HG03571 (cell line): ENCODE measurements at regions not wholly inside any gene's neighbourhood (a gene's known extent, or its start where the extent isn't known, plus 50 kb on each side); places are given as distances from the start of the nearest gene placed in this dataset.

Experiments
- ATAC-seq: cut with Tn5 transposase; IDR thresholded peaks from one replicate; pipeline ENCODE4 v1.9.1; 2021; ENCODE audit not compliant: unreplicated experiment

DNA sequence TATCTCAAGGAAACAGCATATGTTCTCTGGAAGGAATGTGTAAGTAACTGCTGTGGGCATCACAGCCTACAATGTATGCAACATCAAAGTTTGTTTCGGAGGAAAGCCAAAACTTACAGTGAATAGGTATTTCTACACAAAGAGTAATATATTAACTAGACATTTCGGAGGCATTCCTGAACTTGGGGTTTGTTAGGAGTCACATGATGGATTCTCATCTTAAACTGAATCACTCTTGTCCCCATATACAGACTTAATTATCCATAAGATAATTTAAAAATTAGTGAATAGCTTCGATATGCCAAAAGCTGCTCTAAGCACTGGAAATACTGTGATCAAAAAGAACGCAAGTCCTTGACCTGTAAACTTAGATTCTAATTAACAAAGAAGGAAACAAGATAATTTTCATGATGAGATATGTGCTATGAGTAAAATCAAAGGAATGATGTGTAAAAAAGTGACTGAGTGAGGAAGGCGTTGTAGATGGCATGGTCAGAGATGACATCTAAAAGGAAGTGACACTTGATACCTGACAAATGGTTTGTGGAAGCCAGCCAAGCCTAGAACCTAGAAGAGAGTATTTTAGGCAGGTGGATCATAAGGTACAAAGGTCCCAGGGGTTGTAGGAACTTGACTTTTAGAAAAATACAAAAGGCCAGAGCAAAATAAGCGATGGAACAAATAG lies 273.1 kb downstream of the MRPL39 start:
- ATAC-seq, result no peak

DNA sequence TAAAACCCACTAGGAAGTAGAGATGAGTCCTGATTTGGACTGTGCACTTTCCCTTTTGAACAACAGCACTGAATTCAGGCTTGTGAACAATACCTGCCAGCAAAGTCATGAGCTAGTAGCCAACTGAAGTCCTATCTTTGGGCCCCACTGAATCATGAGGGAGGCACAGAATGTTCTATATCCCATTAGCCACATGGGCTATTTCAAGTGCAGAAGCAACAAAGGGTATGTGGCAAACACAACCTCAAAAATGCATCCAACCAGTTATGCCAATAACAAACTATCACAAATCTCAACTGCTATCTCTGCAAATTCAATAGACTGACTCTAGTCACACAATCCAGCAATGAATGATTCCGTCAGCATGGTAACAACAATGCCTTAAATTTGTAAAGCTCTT lies 276.0 kb downstream of the MRPL39 start:
- ATAC-seq, result no peak

DNA sequence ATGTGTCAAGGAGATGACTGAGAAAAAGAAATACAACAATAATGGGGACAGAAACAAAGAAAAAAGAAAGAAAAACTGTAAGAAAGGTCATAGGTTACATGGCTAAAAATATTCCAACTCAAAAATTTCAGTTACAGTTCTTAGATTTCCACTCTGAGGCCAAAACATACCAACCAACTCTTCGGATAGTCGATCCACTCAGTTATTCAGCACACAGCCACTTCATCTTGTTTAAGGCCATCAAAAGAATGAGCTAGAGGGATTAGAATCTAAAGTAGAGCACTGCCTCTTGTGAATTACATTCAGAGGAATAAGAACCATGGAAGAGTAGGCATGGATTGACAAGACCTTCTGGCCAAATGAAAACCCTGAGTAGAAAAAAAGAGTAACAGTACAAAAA lies 277.0 kb downstream of the MRPL39 start:
- ATAC-seq, result no peak

DNA sequence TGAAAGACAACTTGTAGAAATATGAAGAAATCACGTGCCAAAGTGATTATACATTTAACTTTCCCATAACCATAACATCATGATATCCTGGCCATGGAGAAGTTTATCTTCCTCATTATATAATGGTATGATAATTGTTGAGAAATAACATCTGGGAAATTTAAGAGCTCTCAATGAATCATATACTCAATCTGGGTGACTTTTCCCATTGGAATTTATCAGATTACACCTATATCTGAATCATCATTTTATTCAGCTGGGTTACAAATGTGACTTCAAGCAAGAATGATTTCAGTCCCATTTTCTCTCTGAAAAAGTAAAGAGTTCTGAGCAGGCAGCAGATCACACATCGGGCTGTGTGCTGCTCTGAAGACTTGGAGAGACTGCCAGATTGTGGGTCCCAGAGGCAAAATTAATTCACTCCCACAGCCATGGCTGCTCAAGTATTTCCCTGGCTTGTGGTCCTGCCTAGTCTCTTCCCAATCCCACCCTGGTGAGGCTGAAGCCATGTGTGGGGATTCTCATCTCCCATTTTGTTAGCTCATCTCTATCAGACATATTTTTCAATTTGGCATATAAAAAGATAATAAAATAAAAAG lies 278.0 kb downstream of the MRPL39 start:
- ATAC-seq, result no peak

DNA sequence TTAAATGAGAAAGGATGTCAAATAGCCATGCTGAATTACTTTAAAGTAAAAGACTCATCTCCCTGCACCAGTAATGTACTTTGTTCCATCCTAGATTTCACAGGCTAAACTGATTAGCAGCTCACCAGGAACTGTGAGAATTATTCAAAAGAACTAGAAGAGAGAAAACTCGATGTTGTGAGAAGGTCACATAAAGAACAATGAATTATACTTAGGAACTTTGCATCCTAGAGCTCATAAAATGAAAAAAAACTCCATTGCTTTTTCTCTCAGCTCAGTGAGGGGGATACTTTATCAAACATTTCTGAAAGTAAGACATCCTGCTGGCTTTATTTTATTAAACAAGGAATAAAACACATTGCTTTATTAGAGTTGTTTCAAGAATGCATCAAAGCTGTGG lies 278.5 kb downstream of the MRPL39 start:
- ATAC-seq, result no peak

DNA sequence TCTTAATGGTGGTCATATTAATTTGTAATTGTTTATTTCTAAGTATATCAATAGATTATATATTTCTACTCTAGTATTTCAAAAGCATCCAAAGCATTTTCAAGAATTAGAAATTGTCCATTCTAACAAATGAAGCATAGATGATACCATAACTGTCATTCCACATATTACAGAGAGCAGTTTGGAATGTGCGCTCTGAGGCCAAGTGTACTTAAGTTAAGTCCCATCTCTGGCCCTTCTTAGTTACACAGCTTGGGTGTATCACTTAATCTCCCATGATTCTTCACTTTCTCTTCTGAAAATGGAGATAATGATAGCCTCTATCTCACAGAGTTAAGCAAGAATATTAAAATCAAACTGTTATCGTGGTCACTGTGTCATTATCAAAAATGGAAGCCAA lies 281.1 kb downstream of the MRPL39 start:
- no peak for ATAC-seq

DNA sequence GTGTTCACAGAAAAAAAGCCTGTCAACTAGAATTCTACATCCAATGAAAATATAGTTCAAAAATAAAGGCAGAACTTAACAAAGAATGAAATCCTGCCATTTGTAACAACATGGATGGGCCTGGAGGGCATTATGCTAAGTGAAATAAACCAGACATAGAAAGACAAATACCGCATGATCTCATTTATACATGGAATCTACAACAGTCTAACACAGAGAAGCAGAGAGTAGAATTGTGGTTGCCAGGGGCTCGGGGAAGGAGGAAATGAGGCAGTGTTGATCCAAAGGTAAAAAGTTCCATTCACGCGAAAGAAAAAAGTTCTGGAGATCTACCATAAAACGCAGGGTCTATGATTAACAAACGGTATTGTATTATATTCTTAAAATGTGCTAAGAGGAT lies 282.6 kb downstream of the MRPL39 start:
- ATAC-seq, result no peak

DNA sequence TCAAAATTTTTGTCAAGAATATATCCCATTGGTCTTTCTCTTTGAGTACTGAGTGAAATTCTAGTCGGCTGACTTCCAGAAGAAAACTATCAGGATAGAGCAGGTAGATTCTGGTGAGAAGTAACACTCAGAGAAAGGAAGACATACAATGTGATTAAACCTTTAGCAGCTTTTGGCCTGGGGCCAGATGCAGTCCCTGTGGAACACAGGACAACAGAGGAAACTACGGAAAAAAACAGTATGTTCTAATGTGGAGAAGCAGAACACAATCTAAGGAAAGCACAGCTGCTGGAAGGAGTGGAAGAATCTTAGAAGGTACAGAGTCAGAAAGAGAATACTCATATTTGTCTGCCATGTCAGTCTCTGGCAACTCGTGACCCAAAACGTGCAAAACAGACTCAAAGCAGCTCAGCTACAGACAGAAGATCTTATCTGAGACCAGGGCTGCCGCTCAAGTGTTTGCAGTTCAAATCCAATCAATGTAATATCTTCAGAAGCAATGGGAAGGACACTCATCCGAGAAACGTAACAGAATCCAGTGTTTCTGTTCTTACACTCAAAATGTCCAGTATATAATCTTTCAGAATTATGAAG lies 283.8 kb downstream of the MRPL39 start:
- ATAC-seq, result no peak

DNA sequence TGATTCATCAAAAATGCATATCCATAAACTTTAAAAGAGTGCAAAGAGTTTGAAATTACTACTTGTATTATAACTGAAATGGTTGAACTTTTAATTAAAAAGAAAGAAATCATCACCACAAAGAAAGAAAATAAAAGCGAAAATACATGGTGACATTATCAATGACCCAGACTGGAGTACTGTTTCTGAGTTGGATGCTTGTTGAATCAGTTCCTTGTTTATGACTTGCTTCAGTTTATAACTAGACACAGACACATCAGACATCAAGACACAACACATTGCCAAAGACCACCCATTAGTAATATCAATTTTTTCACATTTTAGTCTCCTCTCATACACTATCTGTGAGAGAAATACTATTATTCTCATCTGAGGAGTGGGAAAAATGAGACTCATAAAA lies 293.0 kb downstream of the MRPL39 start:
- no peak for ATAC-seq

DNA sequence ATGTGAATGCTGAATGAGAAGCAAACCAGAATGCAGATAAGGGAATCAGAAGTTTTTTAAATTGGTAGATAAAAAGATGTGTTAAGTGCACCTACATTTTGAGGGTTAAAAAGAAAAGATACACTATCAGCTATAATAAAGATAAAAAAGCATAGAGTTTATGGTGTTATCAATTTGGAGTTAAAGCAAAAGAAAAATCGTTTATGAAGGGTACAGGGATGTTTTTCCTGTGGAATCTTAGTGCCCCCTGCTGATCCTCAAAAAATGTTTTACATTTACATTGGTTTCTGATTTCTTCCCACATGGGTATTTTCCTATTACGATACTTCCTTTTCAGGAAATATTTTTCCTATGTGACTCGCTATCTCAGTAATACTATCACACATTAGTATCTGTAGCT lies 293.5 kb downstream of the MRPL39 start:
- no peak for ATAC-seq

DNA sequence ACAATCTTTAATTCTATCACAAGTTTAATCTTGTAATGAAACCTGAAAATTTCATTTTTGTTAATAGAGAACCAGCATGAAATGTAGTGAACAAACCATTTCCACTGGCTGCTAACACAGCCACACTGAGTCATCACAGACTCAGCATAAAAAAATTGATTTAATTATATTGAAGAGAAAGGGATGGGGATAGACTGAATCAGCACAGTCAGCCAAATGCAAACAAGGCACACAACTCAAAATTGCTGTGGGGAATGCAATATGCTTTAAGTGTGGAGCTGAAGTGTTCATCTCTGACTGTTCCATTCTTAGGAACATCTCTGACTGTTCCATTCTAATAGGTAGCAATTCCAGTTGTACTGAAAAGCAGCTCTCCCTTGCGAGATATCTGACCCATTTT lies 299.8 kb downstream of the MRPL39 start:
- ATAC-seq, result no peak

DNA sequence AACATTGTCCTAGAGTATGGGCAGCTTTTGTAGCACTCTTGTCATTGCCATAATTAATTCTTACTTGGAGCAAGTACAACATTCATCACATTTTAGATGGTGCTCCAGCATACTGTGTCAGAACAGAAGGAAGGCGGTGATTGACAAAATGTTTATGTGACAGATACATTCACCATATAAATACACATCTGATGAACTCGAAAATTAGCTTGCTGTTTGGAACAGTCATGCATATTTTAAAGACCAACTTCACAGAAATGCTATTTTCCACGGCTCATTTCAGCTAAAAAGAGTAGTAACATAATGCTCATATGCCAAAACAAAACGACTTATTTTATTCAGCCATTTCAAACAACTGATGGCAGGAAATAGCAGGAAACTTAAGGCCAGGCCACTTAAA lies 302.7 kb downstream of the MRPL39 start:
- ATAC-seq, result no peak

DNA sequence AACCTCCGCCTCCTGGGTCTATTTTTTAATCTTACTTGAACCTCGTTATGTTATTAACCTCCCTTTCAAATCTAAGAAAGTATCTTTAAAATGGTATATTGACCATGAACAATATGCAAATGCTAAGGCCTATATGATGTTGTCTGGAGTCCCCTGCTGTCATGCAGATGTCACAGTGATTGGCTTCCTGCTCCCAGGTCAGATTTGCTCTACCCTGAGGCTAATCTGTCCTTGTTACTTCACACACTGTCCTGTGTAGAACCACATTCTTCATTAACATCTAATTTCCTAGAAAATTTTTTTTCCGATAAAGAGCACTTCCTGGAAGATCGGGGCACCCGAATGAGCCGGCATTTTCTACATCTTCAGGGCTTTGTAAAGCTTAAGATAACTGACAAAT lies 306.6 kb downstream of the MRPL39 start:
- no peak for ATAC-seq

DNA sequence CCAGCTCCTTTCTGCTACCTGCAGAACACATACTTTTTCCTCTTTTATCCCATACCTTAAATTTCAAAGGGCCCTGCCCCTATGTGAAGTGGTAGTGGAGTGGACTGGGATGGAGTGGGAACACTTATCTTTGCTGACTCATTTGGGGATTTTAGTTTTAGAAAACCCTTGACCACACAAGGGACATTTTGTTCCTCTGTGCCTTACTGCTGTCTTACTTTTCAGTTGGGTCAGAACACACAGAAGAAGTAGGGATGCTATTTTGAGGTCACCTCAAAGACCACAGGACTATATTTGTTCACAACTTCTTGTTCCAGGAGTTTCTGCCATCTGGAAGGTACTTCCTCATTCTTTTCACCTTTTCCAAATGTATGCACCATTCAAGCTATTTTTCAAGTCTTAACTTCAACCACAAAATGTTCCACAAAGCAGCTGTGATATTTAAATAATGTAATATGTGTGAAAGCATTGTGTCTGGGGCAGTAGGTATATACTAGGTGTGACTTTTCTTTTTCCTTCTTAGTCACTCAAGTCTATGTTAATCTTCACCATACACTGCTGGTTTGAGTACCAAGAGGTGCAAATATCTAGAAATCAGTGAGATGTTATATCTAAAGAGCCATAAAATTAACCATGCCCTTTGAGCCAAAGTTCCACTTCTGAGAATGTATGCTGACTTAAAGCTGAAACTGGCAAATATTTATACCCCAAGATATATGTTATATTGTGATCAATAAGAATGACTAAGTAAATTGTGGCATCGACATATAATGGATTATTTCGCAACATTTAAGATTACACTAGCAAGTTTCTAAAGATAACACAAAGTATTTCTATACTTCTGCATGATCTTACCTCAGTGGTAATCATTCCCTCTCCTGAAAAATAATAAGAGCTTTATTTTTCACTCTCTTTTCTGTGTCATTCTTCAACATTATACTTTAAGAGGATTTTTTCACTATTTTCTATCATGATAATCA lies 308.5 kb downstream of the MRPL39 start:
- ATAC-seq, result peak; percentile 92

DNA sequence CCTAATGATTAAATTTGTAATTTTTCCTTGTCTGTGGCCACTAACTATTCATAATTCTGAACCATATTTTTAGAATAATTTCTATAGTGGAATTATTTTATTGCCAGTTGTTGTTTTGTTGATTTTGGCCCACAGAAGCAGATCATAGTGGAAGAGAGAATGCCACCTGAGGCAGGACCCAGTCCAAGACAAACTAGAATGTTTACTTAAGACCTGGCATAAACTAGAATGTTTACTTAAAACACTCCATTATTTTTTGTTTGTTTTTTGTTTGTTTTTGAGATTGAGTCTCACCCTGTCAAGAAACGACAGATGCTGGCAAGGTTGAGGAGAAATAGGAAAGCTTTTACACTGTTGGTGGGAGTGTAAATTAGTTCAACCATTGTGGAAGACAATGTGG lies 310.2 kb downstream of the MRPL39 start:
- ATAC-seq, result no peak

DNA sequence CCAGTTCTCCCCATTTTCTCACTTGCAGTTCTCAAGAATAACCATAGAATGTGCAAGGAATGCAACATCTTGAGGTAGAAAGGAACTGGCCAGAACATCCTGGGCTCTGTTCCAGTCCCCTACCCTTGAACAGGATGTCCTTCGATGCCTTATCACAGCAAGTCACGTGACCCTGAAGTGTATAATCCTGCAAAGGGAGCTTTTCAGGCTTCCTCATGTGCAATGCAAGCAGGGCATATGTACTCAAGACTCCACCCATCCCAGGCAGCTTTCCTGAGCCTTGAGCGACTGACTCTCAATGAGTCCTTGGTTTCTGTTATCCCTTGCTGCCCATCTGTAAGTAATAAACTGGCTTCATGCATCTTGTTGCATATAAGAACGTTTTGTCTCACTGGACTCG lies 311.0 kb downstream of the MRPL39 start:
- no peak for ATAC-seq

DNA sequence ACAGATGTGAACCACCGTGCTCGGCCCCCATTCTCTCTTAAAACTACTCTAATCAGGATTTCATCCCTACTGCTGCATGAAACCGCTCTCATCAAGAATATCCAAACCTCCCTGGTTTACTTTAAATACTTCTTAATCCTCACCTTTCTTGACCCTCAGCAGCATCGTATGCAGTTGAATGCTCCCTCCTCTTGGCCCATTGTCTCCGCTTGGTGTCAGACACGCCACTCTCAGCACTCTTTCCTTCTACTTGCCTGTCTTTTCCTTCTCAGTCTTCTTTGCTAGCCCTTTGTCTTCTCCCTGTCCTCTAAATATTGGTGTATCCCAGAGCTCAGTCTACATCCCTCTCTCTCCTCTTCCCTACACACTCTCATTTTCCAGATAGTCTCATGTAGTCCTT lies 314.9 kb downstream of the MRPL39 start:
- ATAC-seq, result no peak

DNA sequence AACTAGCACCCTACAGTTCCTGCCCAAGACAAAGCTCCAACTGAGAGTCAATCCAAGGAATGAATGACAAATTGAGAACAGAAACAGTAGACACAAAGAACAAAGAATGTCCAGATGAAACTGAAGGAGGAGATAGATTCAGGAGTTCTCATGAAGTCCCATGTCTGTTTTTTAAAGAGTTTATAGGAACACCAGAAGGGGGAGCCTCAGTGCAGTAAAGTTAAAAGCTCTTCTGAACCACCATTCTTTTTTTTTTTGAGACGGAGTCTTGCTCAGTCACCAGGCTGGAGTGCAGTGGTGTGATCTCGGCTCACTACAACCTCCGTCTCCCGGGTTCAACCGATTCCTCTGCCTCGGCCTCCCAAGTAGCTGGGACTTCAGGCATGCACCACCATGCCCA lies 323.6 kb downstream of the MRPL39 start:
- ATAC-seq, result no peak

DNA sequence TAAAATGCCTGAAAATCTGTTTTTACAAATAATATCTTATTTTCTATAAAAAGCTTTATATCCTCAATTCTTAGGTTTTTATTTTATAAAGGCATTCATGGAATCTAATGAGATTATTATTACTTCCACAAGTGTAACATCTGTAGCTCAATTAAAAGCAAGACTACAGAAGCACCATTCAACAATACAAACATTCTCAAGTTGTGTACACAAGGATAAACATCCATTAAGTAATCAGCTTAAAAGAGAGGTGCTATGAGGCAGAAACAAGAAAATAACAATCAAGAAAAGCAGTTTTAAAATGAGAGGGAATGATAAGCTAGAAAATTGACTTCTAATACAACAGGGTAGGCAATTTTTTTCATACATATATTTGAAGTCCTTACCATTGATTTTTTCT lies 326.1 kb downstream of the MRPL39 start:
- no peak for ATAC-seq

DNA sequence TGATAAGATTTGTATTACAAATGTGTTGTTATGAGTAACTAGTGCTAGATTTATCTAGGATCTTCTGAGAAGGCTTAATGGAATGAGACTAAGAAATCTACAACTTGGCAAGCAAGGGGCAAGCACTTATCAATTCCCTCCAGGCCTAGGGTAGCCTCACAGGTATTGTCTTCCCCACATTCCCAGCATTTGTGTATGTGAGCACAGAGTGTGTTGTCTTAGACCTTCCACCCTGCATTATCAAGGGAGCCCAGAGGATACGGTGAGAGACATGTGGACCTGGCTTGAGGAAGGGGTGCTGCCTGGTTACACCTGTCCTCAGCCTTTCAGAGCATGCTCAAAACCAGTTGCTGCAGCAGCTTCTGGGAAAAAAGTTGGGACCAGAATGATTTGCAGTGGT lies 327.2 kb downstream of the MRPL39 start:
- no peak for ATAC-seq

DNA sequence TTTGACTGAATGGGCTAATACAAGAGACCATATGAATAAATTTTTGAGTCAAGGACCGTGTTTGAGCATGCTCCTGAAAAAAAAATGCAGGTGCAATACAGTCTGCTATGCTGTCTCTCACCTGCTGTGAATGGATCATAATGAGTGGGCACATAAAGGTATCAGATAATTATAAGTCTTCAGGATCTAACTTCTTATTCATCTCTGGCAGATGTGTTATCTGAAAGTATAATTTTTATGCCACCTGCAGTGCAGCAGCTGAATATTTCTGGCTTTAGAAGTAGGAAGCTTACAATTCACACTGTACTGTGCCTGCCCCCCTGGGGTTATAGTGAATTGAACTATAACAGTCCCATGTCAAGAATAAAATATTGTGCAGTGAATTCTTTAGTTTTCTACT lies 333.3 kb downstream of the MRPL39 start:
- no peak for ATAC-seq
